Epithelial cell of esophagus (primary cell): ENCODE measurements at regions not wholly inside any gene's neighbourhood (a gene's known extent, or its start where the extent isn't known, plus 50 kb on each side); places are given as distances from the start of the nearest gene placed in this dataset.
A peak's percentile ranks its signal among the peaks of the same experiment; 100 is the strongest.

Experiments
- DNase-seq: peaks from one replicate; pipeline ENCODE4 v3.0.0; 2010; ENCODE audit warnings: low read depth
- H3K4me3 ChIP-seq: 2 replicates; pipeline ENCODE4 v1.5.1; 2011; ENCODE audit warnings: mild to moderate bottlenecking, low read length, control low read depth
- CTCF ChIP-seq: IDR thresholded peaks from 2 replicates; pipeline ENCODE4 v1.5.1; 2011; ENCODE audit warnings: low read depth, mild to moderate bottlenecking, low read length, control low read depth, inconsistent platforms; ENCODE audit not compliant: insufficient read depth; ENCODE audit errors: missing control alignments

- TF ChIP-seq CTCF = no peak
- no peak for DNase-seq
- H3K4me3 ChIP-seq = no peak overlapping the region
Observed at GRCh38 chr5:98621821-98622220, 151.6 kb upstream of the RGMB start.

GRCh38 chr5:98624145-98624880 is 149.2 kb upstream of the RGMB start:
- no peak overlapping the region for H3K4me3 ChIP-seq
- peak; percentile 2 for DNase-seq
- no peak for TF ChIP-seq CTCF

GRCh38 chr5:98627121-98627520 is 146.3 kb upstream of the RGMB start:
- no peak for TF ChIP-seq CTCF
- no peak overlapping the region for H3K4me3 ChIP-seq
- DNase-seq = no peak

- no peak overlapping the region for H3K4me3 ChIP-seq
- no peak for DNase-seq
- TF ChIP-seq CTCF = no peak
Observed at GRCh38 chr5:98630621-98631020, 142.8 kb upstream of the RGMB start.

GRCh38 chr5:98631311-98632054 is 142.0 kb upstream of the RGMB start:
- DNase-seq = peak; percentile 39
- no peak for TF ChIP-seq CTCF
- no peak overlapping the region for H3K4me3 ChIP-seq

- no peak for TF ChIP-seq CTCF
- no peak for DNase-seq
- no peak overlapping the region for H3K4me3 ChIP-seq
Observed at GRCh38 chr5:98635656-98636055, 137.8 kb upstream of the RGMB start.
